Fibroblast of the aortic adventitia (primary cell): ENCODE measurements at regions not wholly inside any gene's neighbourhood (a gene's known extent, or its start where the extent isn't known, plus 50 kb on each side); places are given as distances from the start of the nearest gene placed in this dataset.

Source experiments
- DNase-seq: peaks from one replicate; pipeline ENCODE4 v3.0.0-alpha.2; 2010; ENCODE audit warnings: low read depth
- H3K4me3 ChIP-seq: 2 replicates; pipeline ENCODE4 v1.5.1; 2011; ENCODE audit warnings: low read depth, mild to moderate bottlenecking, control low read depth, low read length, moderate library complexity
- CTCF ChIP-seq: IDR thresholded peaks from 2 replicates; pipeline ENCODE4 v1.5.1; 2011; ENCODE audit warnings: mild to moderate bottlenecking, low read length, control low read depth, inconsistent platforms; ENCODE audit not compliant: insufficient read depth

GRCh38 chr3:178284181-178284580, 252.1 kb upstream of the KCNMB2 start:
- DNase-seq, result no peak
- TF ChIP-seq CTCF, result no peak
- H3K4me3 ChIP-seq, result no peak overlapping the region

- DNase-seq, result no peak
- no peak for TF ChIP-seq CTCF
- no peak overlapping the region for H3K4me3 ChIP-seq
These were observed 248.2 kb upstream of the KCNMB2 start for GRCh38 chr3:178288074-178288473.

- no peak overlapping the region for H3K4me3 ChIP-seq
- no peak for TF ChIP-seq CTCF
- peak; percentile 11 for DNase-seq
These were observed 246.6 kb upstream of the KCNMB2 start for GRCh38 chr3:178289544-178290160.

- no peak for DNase-seq
- TF ChIP-seq CTCF, result no peak
- H3K4me3 ChIP-seq, result no peak overlapping the region
These were observed 244.5 kb upstream of the KCNMB2 start for GRCh38 chr3:178291574-178292370.

- no peak overlapping the region for H3K4me3 ChIP-seq
- no peak for TF ChIP-seq CTCF
- peak; percentile 97 for DNase-seq
These were observed 240.8 kb upstream of the KCNMB2 start for GRCh38 chr3:178295292-178295912.

- DNase-seq, result peak; percentile 83
- H3K4me3 ChIP-seq, result no peak overlapping the region
- no peak for TF ChIP-seq CTCF
These were observed 239.0 kb upstream of the KCNMB2 start for GRCh38 chr3:178297199-178297598.
